ENCODE measurements at regions not wholly inside any gene's neighbourhood (a gene's known extent, or its start where the extent isn't known, plus 50 kb on each side); places are given as distances from the start of the nearest gene placed in this dataset.

DNA sequence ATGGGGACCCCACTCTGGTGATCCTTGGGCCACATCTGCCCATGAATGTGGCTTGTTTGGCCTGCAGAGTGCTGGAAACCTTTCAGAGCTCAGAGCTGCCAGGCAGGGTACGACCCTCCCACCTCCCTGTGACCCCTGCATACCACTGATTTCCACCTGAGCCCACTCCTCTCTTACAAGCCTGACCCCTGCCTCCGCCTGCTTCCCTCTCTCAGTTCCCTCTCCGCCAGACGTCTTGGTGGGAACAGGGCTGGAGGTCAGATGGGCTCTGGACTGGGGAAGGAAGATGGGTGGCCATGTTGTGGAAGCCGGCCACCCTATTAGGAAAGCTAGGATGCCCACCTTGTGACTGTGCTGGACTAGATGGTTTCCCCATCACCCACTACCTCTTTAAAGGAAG is 185.1 kb downstream of the KATNIP start:
- Histone ChIP-seq H3K9ac (ENCODE audit: low read length) (no peak overlapping the region), H3K36me3 (ENCODE audit: insufficient read depth, low read length) (peaks cover 4% of the 10 kb centered on the region), H3K4me1 (ENCODE audit: insufficient read depth, low read length) (no peaks in the 10 kb centered on the region), H3K9me3 (ENCODE audit: low read length) (no peaks in the 10 kb centered on the region), H3K4me3 (ENCODE audit: low read depth in 1 of 2, low read length in 2 of 2) (no peak overlapping the region), H3K27ac (ENCODE audit: low read depth, low read length) (no peak overlapping the region), H3K27me3 (ENCODE audit: control insufficient read depth in 1 of 2, insufficient read depth in 2 of 2, low read length in 2 of 2) (no peaks in the 10 kb centered on the region)

DNA sequence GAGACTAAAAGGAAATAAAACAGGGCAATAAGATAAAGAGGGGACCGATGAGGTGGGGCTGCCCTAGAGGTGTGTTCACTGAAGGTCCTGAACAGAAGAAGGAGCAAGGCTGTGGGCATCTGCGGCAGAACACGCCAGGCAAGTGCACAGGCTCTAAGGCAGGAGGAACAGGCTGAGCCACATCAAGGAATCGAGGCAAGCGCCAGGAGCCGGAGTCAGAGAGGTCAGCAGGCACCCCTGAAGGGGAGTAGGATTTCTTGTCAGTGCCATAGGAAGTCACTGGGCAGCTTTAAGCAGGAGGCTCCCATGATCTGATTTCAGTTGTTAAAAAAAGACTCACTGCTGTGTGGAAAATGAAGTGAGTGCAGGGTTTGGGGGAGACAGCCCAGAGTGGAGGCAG is 186.5 kb downstream of the KATNIP start:
- no peaks in the 10 kb centered on the region for H3K9me3 ChIP-seq (ENCODE audit: low read length)
- H3K27me3 ChIP-seq (ENCODE audit: control insufficient read depth in 1 of 2, insufficient read depth in 2 of 2, low read length in 2 of 2) = no peaks in the 10 kb centered on the region
- no peak overlapping the region for H3K27ac ChIP-seq (ENCODE audit: low read depth, low read length)

DNA sequence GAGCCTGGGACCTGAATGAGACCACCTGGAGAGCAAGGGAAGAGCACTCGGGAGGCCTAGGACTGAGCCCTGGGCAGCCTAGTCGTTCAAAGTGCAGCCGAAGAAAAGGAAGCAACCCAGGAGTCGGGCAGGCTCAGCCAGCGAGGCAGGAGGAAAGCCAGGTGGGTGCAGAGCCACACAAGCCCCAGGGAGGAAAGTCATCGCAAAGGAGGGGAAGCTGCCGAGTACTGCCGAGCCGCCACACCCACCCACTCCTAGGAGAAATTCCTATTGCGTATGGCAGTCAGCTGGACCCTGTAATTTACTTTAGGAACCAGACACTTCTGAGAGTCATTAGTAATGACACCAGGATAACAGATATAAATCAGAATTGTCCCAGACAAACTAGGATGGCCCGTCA is 187.6 kb downstream of the KATNIP start:
- Histone ChIP-seq H3K27ac (ENCODE audit: low read depth, low read length) (no peak overlapping the region), H3K9me3 (ENCODE audit: low read length) (no peaks in the 10 kb centered on the region), H3K36me3 (ENCODE audit: insufficient read depth, low read length) (peaks cover 13% of the 10 kb centered on the region), H3K27me3 (ENCODE audit: control insufficient read depth in 1 of 2, insufficient read depth in 2 of 2, low read length in 2 of 2) (no peaks in the 10 kb centered on the region), H3K4me3 (ENCODE audit: low read depth in 1 of 2, low read length in 2 of 2) (no peak overlapping the region), H3K4me1 (ENCODE audit: insufficient read depth, low read length) (no peaks in the 10 kb centered on the region), H3K9ac (ENCODE audit: low read length) (no peak overlapping the region)

More for the DNA sequence above, 186.5 kb downstream of the KATNIP start:
- Histone ChIP-seq H3K4me3 (ENCODE audit: low read depth in 1 of 2, low read length in 2 of 2) (no peak overlapping the region), H3K36me3 (ENCODE audit: insufficient read depth, low read length) (peaks cover 13% of the 10 kb centered on the region), H3K9ac (ENCODE audit: low read length) (no peak overlapping the region), H3K4me1 (ENCODE audit: insufficient read depth, low read length) (no peaks in the 10 kb centered on the region)

Data from muscle layer of colon (tissue), 2 donors.